ENCODE measurements at regions not wholly inside any gene's neighbourhood (a gene's known extent, or its start where the extent isn't known, plus 50 kb on each side); places are given as distances from the start of the nearest gene placed in this dataset.
"Not testable (repeated sequence)": the region's sequence is repeated elsewhere in the genome, so short reads cannot be mapped to it uniquely, and the experiment has no call there.

- no peaks in the 10 kb centered on the region for H3K27me3 ChIP-seq
- no peaks in the 10 kb centered on the region for H3K36me3 ChIP-seq
- TF ChIP-seq, protein P1, sequence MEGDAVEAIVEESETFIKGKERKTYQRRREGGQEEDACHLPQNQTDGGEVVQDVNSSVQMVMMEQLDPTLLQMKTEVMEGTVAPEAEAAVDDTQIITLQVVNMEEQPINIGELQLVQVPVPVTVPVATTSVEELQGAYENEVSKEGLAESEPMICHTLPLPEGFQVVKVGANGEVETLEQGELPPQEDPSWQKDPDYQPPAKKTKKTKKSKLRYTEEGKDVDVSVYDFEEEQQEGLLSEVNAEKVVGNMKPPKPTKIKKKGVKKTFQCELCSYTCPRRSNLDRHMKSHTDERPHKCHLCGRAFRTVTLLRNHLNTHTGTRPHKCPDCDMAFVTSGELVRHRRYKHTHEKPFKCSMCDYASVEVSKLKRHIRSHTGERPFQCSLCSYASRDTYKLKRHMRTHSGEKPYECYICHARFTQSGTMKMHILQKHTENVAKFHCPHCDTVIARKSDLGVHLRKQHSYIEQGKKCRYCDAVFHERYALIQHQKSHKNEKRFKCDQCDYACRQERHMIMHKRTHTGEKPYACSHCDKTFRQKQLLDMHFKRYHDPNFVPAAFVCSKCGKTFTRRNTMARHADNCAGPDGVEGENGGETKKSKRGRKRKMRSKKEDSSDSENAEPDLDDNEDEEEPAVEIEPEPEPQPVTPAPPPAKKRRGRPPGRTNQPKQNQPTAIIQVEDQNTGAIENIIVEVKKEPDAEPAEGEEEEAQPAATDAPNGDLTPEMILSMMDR (IDR thresholded peaks at IDR 0.05), result no peak
- WGBS, 2 donors, result 88 to 90% methylated on average over 2 of the region's 2 CpGs
- H3K4me3 ChIP-seq, result no peak overlapping the region
- no peak for DNase-seq
- no peak overlapping the region for H3K27ac ChIP-seq
- intact Hi-C loops (cut with DNase I), result no loop called here
- peaks cover 0 to 36% (median 10%) of the 10 kb centered on the region in 11 donors for H3K9me3 ChIP-seq
- ATAC-seq, result no peak
- no peaks in the 10 kb centered on the region for H3K4me1 ChIP-seq
These were observed 596.7 kb downstream of the SATB2 start for GRCh38 chr2:198861080-198861479.

- WGBS, 2 donors, result 53 to 54% methylated on average over 1 of the region's 1 CpG
- H3K9me3 ChIP-seq, result peaks cover 0 to 40% (median 10%) of the 10 kb centered on the region in 11 donors
- H3K27me3 ChIP-seq, result no peaks in the 10 kb centered on the region
- DNase-seq (no peak), ATAC-seq (no peak)
- H3K36me3 ChIP-seq, result no peaks in the 10 kb centered on the region
- intact Hi-C loops (cut with DNase I), result no loop called here
- no peak overlapping the region for H3K27ac ChIP-seq
- no peaks in the 10 kb centered on the region for H3K4me1 ChIP-seq
- TF ChIP-seq, protein P1 (IDR thresholded peaks at IDR 0.05), result no peak
- no peak overlapping the region for H3K4me3 ChIP-seq
These were observed 600.5 kb downstream of the SATB2 start for GRCh38 chr2:198857246-198857645.

DNA sequence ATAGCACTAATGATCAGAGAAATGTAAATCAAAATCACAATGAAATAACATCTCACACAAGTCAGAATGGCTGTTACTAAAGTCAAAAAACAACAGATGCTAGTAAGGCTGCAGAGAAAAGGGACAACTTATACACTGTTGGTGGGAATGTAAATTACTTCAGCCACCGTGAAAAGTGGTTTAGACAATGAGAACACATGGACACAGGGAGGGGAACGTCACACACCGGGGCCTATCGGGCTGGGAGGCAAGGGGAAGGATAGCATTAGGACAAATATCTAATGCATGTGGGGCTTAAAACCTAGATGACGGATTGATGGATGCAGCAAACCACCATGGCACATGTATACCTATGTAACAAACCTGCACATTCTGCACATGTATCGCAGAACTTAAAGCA, 602.0 kb downstream of the SATB2 start:
- DNase-seq; H3K4me1 ChIP-seq; H3K4me3 ChIP-seq; H3K27ac ChIP-seq; ATAC-seq; H3K27me3 ChIP-seq; H3K36me3 ChIP-seq; intact Hi-C loops (cut with DNase I): not testable (repeated sequence)
- 85 to 87% methylated on average over 6 of the region's 6 CpGs for WGBS, 2 donors
- H3K9me3 ChIP-seq, result peaks cover 0 to 40% (median 10%) of the 10 kb centered on the region in 11 donors

- WGBS, 2 donors, result 75 to 79% methylated on average over 2 of the region's 2 CpGs
- no peak for DNase-seq
- no peak overlapping the region for H3K27ac ChIP-seq
- intact Hi-C loops (cut with DNase I), result no loop called here
- ATAC-seq, result no peak
- no peaks in the 10 kb centered on the region for H3K27me3 ChIP-seq
- H3K4me3 ChIP-seq, result no peak overlapping the region
- H3K36me3 ChIP-seq, result no peaks in the 10 kb centered on the region
- TF ChIP-seq, protein P1 (IDR thresholded peaks at IDR 0.05), result no peak
- H3K9me3 ChIP-seq, result peaks cover 0 to 14% (median 0%) of the 10 kb centered on the region in 11 donors
- H3K4me1 ChIP-seq, result no peaks in the 10 kb centered on the region
These were observed 605.5 kb downstream of the SATB2 start for GRCh38 chr2:198852248-198852647.

DNA sequence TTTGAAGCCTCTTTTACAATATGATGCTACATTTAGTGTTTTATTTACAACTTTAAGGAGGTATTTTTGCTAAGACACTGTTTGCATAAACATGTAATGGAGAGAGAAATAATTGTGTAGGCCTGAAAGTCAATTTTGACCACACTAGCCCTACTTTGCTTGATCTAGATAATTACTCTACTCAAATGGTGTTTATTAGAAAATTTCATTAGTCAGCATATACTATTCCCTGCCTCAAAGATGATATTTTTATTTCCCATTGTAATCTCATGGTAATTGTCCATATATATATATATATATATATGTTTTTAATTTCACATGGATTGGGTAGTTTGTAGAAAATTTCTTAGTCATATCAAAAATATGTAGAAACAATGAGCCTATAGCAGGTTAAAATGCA, 632.2 kb downstream of the SATB2 start:
- Histone ChIP-seq H3K36me3 (no peaks in the 10 kb centered on the region), H3K27me3 (no peaks in the 10 kb centered on the region), H3K4me1 (no peaks in the 10 kb centered on the region), H3K9me3 (peaks cover 0 to 22% (median 0%) of the 10 kb centered on the region in 11 donors), H3K27ac (no peak overlapping the region), H3K4me3 (no peak overlapping the region)
- TF ChIP-seq, protein P1 (IDR thresholded peaks at IDR 0.05), result no peak
- DNase-seq, result no peak
- no peak for ATAC-seq
- intact Hi-C loops (cut with DNase I), result no loop called here
